CD4-positive, alpha-beta T cell (primary cell): ENCODE measurements at regions not wholly inside any gene's neighbourhood (a gene's known extent, or its start where the extent isn't known, plus 50 kb on each side); places are given as distances from the start of the nearest gene placed in this dataset.
"Not testable (repeated sequence)": the region's sequence is repeated elsewhere in the genome, so short reads cannot be mapped to it uniquely, and the experiment has no call there.

Experiments used
- ATAC-seq: fragments of 200-7000 bp; cut with Tn5 transposase; one replicate; pipeline ENCODE4 v1.10.0; 2022; ENCODE audit warnings: mild to moderate bottlenecking; ENCODE audit not compliant: poor library complexity
- CTCF ChIA-PET: fragments of 350-600 bp; sonication (Branson Sonifier 250); formaldehyde crosslinking; loops from one replicate; lab custom pipeline; 2021; ENCODE audit warnings: antibody characterized with exemption, inconsistent platforms; lab: Charles Lee
- POLR2A ChIA-PET: fragments of 350-600 bp; sonication (Branson Sonifier 250); formaldehyde crosslinking; loops from one replicate; lab custom pipeline; 2021; ENCODE audit warnings: antibody characterized with exemption, inconsistent platforms; lab: Charles Lee
- DNase-seq, 14 experiments: peaks; one replicate each; pipeline ENCODE4 v3.0.0-alpha.2; 2013 to 2020; ENCODE audit warnings: mixed read lengths in 2 of 14
- H3K27ac ChIP-seq, 2 donors: one replicate each; pipeline versions ENCODE4 v1.5.1 to v1.7.0; 2013; ENCODE audit warnings: low read length in 2 of 2, low read depth in 1 of 2, mild to moderate bottlenecking in 1 of 2
- H3K27me3 ChIP-seq, 2 experiments: 1 replicate in 1 of 2; 2 replicates in 1 of 2; pipeline versions ENCODE4 v1.6.1 to v1.7.0; 2013; ENCODE audit warnings: low read length in 2 of 2, control low read depth in 1 of 2, mild to moderate bottlenecking in 1 of 2, moderate library complexity in 1 of 2; ENCODE audit not compliant: insufficient read depth in 2 of 2, control insufficient read depth in 1 of 2
- H3K36me3 ChIP-seq: one replicate; pipeline ENCODE4 v1.6.1; 2013; ENCODE audit warnings: low read length, control low read depth; ENCODE audit not compliant: insufficient read depth
- H3K4me1 ChIP-seq: one replicate; pipeline ENCODE4 v1.6.1; 2013; ENCODE audit warnings: low read length, control low read depth; ENCODE audit not compliant: insufficient read depth
- H3K4me3 ChIP-seq: one replicate; pipeline ENCODE4 v1.5.1; 2013; ENCODE audit warnings: mild to moderate bottlenecking, low read length, moderate library complexity
- H3K9me3 ChIP-seq, 2 experiments: 1 replicate in 1 of 2; 2 replicates in 1 of 2; pipeline versions ENCODE4 v1.6.1 to v1.7.0; 2013; ENCODE audit warnings: low read length in 2 of 2, mild to moderate bottlenecking in 2 of 2, control low read depth in 1 of 2, moderate library complexity in 1 of 2; ENCODE audit not compliant: control insufficient read depth in 1 of 2, insufficient read depth in 1 of 2
- H3K27ac Mint-ChIP-seq: one replicate; pipeline ENCODE4 v1.8.0; 2020; ENCODE audit warnings: mixed read lengths
- H3K27me3 Mint-ChIP-seq: one replicate; pipeline ENCODE4 v1.8.0; 2021; ENCODE audit warnings: mixed read lengths
- H3K36me3 Mint-ChIP-seq: one replicate; pipeline ENCODE4 v1.8.0; 2021; ENCODE audit warnings: low read depth, mixed read lengths
- H3K4me1 Mint-ChIP-seq: one replicate; pipeline ENCODE4 v1.8.0; 2021; ENCODE audit warnings: low read depth, mixed read lengths
- H3K4me3 Mint-ChIP-seq: one replicate; pipeline ENCODE4 v1.8.0; 2020; ENCODE audit warnings: mild to moderate bottlenecking, mixed read lengths
- H3K9me3 Mint-ChIP-seq: one replicate; pipeline ENCODE4 v1.8.0; 2020; ENCODE audit warnings: mixed read lengths
- CTCF ChIP-seq: fragments of 200-600 bp; IDR thresholded peaks from one replicate; pipeline ENCODE4 v1.8.0; 2022; ENCODE audit warnings: antibody characterized with exemption, mild to moderate bottlenecking
- intact Hi-C, 2 experiments: fragments of 100-400 bp; cut with DNase I in 1 of 2; cut with micrococcal nuclease in 1 of 2; formaldehyde crosslinking; loops; one replicate each; pipeline versions ENCODE4 v1.15.1 to v1.9.0; 2023 to 2025; cut with DNase I, micrococcal nuclease

DNA sequence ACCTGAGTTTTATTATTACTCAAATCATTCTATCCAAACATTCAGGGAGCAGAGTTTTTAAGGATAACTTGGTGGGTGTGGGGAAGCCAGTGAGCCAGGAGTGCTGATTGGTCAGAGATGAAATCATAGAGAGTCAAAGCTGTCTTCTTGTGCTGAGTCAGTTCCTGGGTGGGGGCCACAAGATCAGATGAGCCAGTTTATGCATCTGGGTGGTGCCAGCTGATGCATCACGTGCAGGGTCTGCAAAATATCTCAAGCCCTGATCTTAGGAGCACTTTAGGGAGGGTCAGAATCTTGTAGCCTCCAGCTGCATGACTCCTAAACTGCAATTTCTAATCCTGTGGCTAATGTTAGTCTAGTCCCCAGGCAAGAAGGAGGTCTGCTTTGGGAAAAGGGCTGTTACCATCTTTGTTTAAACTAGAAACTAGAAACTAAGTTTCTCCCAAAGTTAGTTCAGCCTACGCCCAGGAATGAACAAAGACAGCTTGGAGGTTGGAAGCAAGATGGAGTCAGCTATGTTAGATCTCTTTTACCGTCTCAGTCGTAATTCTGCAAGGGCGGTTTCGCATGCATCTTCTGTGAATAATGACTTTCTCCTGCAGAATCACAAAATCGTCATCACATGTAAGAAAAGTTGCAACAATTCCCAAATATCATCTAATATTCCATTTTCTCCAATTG lies 97.5 kb downstream of the ZNF664 start:
- H3K27me3 Mint-ChIP-seq, H3K36me3 Mint-ChIP-seq, ATAC-seq, H3K4me1 ChIP-seq, H3K4me3 ChIP-seq, H3K27me3 ChIP-seq, H3K4me3 Mint-ChIP-seq, H3K9me3 ChIP-seq, H3K27ac Mint-ChIP-seq, H3K9me3 Mint-ChIP-seq, CTCF ChIA-PET, H3K4me1 Mint-ChIP-seq, H3K36me3 ChIP-seq, POLR2A ChIA-PET, intact Hi-C loops, H3K27ac ChIP-seq, DNase-seq: not testable (repeated sequence)

DNA sequence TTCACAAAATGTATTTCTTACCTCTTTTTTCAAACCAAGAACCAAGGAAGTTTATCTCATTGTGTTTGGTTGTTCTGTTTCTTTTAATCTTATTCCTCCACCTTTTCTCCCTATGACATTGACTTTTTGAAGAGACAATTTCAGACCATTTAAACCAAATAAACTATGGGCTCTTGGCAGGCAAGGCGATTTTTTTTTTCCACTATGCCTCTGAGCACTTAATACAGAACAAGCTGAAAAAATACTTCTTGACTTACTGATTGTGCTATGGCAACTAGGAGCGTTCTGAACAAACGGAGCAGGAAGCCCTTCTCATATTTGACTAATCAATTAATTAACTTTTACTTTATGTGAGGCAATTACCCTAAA lies 98.0 kb downstream of the ZNF664 start:
- Histone ChIP-seq H3K27me3 (no peaks in the 10 kb centered on the region), H3K4me1 (no peaks in the 10 kb centered on the region), H3K27ac (no peak overlapping the region), H3K4me3 (no peak overlapping the region), H3K9me3 (peaks cover 5 to 6% of the 10 kb centered on the region in 2 experiments), H3K36me3 (no peaks in the 10 kb centered on the region)
- H3K36me3 Mint-ChIP-seq: no peaks in the 10 kb centered on the region
- TF ChIP-seq CTCF: no peak
- CTCF ChIA-PET: no interaction called here
- no peaks in the 10 kb centered on the region for H3K27me3 Mint-ChIP-seq
- H3K4me1 Mint-ChIP-seq: no peaks in the 10 kb centered on the region
- POLR2A ChIA-PET: no interaction called here
- no peaks in the 10 kb centered on the region for H3K9me3 Mint-ChIP-seq
- no peak overlapping the region for H3K27ac Mint-ChIP-seq
- ATAC-seq (no peak), DNase-seq (no peak)
- H3K4me3 Mint-ChIP-seq: no peak overlapping the region
- intact Hi-C loops: no loop called here

DNA sequence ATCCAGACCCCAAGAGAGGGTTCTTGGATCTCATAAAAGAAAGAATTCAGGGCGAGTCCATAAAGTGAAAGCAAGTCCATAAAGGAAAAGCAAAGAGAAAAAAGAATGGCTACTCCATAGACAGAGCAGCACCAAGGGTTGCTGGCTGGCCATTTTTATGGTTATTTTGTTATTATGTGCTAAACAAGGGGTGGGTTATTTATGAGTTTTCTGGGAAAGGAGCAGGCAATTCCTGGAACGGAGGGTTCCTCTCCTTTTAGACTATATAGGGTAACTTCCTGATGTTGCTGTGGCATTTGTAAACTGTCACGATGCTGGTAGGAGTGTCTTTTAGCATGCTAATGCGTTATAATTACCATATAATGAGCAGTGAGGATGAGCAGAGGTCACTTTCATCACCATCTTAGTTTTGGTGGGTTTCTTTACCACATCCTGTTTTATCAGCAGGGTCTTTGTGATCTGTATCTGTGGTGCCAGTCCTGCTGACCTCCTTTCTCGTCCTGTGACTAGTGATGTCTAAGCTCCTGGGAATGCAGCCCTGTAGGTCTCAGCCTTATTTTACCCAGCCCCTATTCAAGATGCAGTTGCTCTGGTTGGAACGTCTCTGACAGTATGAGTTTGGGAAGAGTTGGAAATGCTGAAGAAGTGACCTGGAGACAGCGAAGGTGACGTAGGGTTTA lies 100.5 kb downstream of the ZNF664 start:
- H3K27ac Mint-ChIP-seq: no peak overlapping the region

More for the DNA sequence above, 100.5 kb downstream of the ZNF664 start:
- no peak overlapping the region for H3K4me3 ChIP-seq
- CTCF ChIA-PET: no interaction called here
- no peaks in the 10 kb centered on the region for H3K9me3 Mint-ChIP-seq
- POLR2A ChIA-PET: no interaction called here
- H3K36me3 ChIP-seq: no peaks in the 10 kb centered on the region
- intact Hi-C loops: no loop called here
- ATAC-seq (no peak), DNase-seq (no peak)
- H3K27me3 ChIP-seq: no peaks in the 10 kb centered on the region
- no peak for TF ChIP-seq CTCF
- no peaks in the 10 kb centered on the region for H3K36me3 Mint-ChIP-seq
- H3K9me3 ChIP-seq: no peaks in the 10 kb centered on the region
- H3K4me3 Mint-ChIP-seq: no peak overlapping the region
- no peaks in the 10 kb centered on the region for H3K27me3 Mint-ChIP-seq
- H3K4me1 ChIP-seq: no peaks in the 10 kb centered on the region
- H3K4me1 Mint-ChIP-seq: no peaks in the 10 kb centered on the region
- no peak overlapping the region for H3K27ac ChIP-seq
